ENCODE measurements at regions not wholly inside any gene's neighbourhood (a gene's known extent, or its start where the extent isn't known, plus 50 kb on each side); places are given as distances from the start of the nearest gene placed in this dataset.
"Not testable (repeated sequence)": the region's sequence is repeated elsewhere in the genome, so short reads cannot be mapped to it uniquely, and the experiment has no call there.

DNA sequence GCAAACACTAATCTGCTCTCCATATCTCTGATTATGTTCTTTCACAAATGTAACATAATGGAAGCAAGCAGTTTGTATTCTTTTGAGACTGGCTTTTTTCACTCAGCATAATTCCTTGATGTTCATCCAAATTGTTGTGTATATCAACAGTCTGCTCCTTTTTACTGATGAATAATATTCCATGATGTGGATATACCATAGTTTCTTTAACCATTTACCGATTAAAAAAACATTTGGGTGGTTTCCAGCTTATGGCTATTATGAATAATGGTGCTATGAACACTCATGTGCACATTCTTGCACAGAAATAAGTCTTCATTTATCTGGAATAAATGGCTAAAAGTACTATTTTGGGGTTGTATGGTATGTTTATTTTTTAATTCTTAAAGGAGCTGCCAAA is 708.9 kb downstream of the RFPL4B start:
- DNase-seq: no peak

DNA sequence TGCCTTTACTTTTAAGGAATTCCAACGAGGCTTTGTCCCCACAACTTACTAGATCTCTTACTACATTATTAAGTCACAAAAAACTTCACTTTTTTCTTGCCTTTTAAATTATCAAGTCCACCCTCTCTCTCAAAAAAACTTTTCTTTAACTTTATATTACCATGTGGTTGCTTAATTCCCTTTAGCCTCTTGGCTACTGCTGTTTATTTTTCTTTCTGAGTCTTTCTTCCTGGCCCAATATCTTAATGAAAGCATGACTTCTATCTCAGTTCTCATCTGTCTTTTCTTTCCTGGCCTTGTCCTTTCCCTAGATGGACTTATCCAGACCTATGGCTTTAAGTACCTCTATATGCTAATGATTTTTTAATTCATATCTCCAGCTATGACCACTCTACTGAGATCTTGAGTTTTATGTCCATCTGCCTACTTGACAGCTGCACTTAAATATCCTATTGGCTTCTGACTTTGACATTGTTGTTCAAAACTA is 710.5 kb downstream of the RFPL4B start:
- DNase-seq: no peak

DNA sequence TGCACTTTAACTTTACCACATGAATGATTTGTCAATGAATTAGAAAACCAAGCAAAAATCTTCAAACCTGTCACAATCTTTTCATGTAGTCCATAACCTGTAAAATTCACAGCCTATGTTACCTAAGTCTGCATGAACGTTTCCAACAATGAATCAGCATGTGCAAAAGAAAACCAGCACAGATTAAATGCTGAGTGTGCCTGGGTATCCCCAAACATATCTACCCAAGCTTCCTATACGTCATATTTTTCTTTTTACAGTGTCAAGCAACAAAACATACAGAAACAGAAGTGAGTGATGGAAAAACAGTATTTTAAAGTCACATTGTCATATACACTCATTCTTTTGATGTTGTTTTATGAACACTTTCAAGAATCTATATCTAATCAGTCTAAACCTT is 713.5 kb downstream of the RFPL4B start:
- no peak for DNase-seq

DNA sequence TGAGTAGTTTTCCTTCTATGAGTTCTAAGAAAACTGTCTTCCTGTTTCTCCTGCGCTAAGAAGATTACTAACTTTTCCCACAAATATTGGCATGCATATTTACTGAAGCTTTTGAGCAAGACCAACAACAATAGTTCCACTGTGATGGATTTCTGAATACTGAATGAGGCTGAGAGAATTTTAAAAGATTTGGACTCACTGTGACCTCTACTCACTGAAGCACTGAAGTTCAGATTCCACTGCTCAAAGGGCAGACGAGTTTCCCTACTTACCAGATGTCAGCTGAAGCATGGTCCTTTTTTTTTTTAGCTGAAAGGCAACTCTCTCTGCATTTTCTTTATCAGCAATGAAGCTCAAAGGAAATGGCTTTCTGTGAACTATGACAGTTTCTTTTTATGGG is 718.5 kb downstream of the RFPL4B start:
- DNase-seq: no peak

DNA sequence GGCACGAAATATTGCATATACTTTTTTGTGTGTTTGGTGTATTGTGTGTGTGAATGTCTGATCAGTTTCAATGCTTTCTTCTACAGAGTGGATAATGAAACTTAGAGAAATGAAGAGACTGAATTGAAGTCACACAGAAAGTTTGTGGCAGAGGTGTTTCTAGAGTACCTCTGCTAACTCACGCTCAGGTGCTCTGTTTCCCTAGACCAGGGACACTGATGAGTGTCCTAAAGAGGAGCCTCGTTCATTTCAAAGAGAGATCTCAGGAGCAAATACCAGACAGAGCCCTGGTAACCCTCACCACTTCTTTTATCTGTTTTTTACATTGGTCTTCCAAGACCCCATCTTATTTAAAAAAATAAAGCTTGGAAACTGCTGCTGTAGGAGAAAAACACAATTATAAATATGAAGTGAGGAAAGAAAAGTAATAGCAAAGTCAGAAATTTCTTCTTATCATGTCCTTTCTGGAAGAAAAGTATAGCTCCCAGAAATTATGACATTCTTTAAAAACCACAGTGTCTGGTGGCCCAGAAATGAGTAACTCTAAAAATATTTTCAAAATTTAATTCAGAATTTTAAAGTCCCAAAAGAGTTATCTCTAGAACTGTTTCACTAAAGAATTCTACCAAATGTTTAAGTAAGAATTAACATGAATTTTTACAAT is 720.6 kb downstream of the RFPL4B start:
- no peak for DNase-seq

DNA sequence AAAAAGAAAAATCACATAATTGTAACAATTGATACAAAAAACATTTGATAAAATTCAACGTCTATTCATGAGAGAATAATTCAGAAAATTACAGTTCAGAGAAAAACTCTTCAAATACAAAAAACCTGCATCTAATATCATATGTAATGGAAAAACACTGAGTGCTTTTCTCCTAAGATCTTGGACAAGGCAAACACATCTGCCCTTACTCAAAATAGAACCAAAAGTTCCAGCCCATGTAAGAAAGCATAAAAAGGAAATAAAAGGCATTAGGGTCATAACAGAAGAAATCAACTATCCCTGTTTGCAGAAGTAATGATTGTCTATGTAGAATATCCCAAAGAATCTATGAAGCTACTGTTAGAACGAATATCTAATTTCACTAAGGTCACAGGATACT is 721.4 kb downstream of the RFPL4B start:
- DNase-seq: no peak

DNA sequence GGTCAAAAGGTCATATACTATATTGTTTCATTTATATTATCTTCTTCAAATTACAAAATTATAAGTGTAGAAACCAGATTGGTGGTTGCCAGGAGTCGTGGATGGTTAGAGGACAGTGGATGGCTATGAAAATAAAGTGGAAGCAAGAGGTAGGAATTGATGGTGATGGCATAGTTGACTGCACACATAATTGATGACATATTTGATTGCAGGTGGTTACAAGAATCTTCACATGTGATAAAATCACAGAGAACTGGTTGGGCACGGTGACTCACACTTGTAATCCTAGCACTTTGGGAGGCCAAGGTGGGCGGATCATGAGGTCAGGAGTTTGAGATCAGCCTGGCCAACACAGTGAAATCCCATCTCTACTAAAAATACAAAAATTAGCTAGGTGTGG is 723.6 kb downstream of the RFPL4B start:
- not testable (repeated sequence) for DNase-seq

DNA sequence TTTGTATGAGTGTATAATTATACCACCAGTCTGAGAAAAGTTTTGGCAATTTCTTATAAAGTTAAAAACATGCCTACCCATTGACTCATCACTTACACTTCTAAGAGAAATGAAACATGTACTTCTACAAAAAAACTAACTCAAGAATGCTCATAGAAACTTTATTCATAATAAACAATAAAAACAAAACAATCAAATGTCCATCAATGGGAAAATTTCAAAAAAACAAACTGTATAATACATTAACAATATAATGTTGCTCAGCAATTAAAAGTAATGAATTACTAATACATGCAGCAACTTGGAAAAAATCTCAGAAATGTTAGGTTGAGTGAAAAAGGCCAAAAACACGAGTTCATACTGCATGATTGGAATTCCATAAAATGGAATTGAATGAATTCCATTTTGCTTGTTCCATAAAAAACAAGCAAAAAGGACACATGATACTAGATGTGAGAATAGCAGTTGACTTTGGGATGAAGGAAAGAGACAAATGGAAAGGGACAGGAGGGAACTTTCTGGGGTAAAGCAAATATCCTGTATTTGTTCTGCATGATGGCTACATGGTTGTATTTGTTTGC is 726.6 kb downstream of the RFPL4B start:
- no peak for DNase-seq

DNA sequence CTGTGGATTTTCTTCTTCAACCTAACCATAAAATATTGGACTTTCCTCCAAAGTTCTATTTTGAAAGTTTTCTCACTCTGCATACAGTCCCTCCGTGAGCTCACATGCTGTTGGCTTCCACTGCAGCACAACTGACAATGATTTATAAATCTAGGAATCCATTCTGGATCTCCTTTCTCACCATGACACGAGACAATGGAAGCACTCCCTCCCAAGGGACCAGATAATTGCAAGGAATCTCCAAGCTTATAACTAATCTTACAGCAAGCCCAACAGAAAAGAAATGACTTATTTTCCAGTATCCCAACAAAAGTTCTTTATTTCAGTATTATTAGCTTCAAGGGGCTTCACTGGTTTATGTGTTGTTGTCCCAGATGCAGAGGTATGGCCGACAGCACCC is 729.0 kb downstream of the RFPL4B start:
- no peak for DNase-seq

DNA sequence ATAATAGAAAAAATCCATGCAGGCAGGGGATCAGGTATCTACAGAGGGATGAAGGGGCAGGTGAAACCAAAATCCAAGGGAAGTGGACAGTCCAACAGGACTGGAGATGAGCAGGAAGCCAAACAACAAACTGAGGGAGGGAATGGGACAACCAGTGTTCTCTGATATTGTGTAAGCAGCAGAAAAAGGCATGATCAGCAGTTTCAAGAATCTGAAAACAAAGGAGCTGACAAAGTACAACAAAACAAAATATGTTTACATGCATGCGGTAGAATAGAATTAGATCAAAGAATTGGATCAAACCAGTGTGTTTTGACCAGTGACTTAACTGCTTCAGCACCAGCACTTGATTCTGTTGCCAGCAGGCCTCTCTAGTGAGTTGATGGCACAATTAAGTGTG is 729.7 kb downstream of the RFPL4B start:
- no peak for DNase-seq

DNA sequence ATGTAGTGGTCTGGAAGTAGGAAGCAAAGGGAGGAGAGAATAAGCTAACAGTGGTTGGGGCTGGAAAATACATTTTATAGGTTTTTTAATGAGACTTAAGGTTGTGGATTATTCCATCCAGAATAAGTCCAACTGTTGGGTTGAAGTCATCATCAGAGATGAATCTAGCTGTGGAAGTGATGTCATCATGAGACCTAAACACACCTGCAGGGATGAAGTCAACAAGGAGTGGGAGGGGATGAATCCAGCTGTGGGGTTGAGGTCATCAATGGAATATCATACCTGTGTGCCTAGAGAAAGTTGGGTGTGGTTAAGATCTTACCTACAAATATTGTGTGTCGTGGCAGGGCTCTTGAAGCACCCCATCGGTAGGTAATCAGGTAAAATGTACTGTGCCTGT is 730.7 kb downstream of the RFPL4B start:
- no peak for DNase-seq

DNA sequence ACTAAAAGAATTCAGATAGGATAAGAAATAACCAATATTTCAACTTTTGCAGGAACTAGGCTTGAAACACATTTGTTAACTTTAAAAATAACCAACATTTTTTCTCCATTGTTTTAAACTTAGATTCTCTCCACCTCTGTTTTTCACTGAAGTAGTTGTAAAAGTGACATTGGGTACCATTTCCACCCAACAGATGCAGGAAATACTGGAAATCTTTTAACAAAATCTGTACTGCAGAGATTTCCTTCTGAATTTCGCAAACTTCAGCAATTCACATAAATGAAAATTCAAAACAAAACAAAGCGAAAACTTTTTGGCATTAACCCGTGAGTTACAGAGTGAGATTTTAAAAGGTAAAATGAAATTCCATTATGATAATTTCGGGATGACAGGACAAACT is 731.7 kb downstream of the RFPL4B start:
- DNase-seq: no peak

DNA sequence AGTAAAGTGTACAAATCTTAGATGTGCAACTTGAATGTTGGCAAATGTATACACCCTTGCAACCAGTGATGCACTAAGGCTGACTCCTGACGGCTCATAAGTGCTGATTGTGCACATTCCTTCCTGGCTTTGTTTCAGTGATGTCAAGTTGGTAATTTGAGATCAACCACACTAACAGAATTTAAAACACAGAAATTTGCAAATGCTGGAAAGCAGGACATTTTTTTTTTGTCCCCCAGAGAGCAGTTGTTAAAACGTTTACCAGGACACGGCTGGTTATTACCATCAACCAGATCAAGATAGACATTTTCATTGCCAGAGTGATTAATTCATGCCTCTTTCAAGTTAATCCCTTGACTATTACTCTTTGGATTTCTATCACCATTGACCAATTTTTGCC is 735.6 kb downstream of the RFPL4B start:
- DNase-seq: no peak

DNA sequence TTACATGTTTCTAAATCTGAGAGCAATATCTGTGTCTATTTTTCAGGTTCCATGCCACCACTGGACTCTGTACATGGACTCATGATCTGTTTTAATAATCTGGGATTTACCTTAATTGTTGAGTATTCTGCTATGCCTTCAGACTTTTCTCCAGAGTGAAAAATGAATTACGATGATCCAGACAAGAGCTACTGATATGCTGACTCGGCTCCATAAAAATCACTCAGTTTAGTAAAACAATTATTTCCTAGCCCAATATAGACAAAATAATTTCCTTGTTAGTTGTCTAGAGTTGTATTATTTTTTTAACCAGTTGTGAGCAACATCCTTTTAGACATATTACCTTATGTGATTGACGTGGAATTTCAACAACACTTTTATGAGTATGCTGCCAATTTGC is 736.8 kb downstream of the RFPL4B start:
- no peak for DNase-seq

DNA sequence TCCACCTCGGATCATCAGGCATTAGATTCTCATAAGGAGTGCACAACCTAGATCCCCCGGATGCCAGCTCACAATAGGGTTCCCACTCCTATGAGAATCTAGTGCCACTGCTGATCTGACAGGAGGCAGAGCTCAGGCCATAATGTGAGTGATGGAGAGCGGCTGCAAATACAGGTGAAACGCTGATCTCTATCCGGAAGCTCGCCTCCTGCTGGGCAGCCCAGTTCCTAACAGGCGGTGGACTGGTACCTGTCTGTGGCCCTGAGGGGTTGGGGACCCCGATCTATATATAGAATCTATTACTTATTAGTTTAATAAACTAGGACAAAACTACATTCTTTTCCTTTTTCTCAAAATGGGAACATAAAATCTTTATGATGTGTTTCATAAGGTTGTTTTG is 741.9 kb downstream of the RFPL4B start:
- DNase-seq: no peak

DNA sequence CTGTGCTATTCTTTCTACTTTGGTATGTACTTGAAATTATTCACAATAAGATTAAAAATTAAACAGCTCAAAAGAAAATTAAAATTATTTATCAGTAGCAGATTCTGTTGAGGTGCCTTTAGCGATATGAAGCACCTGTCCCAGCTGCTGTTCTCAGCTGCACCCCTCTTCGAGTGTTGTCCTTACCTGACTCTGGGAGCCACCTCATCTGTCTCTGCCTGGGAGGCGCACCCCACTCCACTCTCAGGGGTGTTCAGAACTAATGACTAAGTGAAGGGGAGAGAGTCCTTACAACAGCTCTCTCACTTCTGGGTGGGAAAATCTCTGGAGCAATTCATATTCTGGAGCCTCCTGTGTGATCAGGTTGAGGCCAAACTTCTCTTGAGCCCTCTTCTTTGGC is 745.7 kb downstream of the RFPL4B start:
- DNase-seq: no peak

DNA sequence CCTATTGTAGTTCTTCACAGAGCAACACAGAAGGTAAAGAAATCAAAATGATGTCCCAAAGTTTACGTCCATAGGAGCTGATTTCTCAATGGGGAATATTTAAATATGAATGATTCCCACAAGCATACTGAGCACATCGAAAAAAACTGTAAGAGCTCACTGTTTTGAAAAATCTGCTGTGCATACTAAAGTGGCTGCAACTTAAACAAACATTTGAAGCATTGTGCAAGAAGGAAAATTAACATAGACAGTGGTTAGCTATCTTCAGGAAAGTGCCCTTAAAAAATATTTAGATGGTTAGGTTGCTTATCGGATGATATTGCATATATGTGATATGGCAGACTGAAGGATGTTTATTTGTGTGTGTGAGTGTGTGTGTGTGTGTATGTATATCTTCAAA is 747.6 kb downstream of the RFPL4B start:
- DNase-seq: no peak

DNA sequence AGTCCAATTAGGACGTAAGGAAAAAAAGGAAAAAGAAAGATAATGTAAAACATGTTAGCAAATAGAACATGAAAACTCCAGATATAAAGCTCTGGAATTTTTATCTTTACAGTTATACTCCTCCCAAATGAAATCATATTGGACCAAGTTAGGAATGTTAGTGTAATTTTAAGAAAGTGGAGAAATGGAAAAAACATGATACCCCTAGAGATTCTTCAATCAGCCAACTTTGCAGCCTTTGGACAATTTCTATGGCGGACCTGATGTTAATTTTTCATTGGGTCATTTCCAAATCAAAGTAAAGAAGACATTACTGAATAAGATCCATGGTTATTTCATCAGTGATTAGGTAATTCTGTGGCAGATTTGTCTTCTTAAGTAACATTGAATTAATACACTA is 748.7 kb downstream of the RFPL4B start:
- DNase-seq: no peak

DNA sequence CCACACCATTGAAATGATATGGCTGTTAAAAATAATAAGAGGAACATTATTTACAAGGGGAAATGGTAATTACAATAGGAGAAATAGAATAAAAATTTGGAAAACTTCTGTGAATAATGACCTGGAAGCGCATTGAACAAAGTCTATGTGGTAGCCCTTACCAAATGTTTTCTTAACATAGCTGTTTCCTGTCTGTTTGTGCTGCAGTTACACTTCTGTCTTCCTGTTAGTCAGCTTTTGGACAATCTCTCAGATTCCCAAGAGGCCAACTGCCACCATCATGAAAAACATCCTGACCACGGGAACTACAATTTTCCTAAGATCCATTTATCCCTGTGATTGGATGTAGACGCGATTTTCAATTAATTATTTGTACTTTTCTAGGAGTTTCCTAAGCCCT is 754.4 kb upstream of the MARCKS start:
- DNase-seq: no peak

DNA sequence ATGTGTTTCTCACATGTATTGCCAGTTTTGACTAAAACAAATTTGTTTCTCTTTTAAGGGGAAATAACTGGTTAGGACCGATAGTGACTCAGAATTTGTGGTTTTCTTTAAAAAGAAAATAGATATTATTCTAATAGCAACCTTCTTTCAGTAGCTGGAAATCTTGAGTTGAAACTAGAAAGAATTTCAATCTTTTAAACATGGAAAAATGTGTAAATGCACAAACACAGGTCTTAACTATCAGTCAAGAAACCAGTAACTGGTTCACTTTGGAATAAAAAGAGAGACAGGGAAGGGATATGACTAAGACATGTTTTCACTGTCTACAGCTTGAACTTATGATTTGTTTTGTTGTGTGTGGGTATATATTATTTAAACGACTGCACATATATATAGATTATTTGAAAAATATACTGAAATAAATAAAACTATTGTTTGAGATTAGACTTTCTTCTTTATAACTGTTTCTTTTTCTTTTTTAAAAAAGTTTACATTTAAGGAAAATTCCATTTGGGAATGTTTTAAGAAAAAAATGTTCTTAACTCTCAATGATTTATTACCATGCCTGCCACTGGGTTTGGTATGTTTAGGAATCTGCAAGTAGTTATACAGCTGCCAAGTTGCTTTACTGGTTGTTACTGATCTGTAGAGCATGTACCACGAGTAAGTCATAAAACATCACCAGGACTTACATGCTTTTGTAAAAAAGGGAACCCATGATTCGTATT is 753.3 kb upstream of the MARCKS start:
- DNase-seq: peak in 1 of 2 donors; percentile 34

DNA sequence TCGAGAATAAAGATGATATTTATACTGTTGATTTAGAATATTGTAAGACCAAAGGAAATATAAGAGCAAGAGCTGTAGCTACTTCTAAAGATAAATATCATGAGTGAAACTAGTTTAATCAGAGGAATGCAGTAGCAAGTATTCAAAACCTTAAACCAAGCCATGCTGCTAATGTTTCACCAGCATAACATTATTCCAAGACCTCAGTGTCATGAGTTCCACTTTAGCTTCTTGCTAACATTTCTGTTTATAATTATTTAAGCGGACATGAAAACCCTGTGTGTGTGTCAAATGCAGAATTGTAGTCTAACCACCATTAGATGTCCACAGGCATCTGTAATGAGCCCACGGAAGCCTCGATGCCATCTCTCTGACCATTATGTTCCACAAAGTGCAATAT is 752.6 kb upstream of the MARCKS start:
- no peak for DNase-seq

DNA sequence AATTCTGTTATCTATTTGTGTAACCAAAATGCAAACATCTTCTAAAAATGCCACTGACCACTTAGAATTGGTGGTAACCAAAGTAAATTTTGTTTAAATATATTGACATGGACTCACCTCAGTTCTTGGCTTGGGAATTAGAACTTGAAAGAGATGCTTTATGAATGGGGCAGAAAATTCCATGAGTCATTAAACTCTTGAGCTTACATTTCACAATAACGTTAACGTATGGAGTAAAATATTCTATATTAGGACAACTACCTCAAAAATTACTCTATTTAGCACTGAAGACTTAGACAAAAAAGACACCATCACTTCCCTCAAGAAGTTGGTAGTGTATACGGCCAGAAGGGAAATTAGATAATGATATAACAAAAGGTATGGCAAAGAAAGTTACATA is 752.2 kb upstream of the MARCKS start:
- DNase-seq: peak in 1 of 2 donors; percentile 63

DNA sequence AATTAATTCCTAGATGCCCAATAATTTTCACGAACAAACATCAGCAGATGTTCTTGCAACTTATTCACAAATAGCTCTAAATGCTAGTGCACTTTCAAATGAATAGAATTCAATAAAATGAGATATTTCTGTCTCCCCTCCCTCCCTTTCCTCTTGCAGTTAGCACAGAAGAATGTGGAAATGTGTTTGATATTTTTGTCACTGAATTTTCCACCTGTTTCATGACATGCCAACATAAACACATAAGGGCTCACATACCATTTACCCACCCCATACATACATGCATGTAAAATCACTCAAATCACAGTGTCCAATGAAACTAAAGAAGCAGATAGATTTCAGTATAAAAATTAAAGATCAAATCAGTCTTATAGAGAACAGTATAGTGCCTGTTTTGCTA is 746.9 kb upstream of the MARCKS start:
- no peak for DNase-seq

DNA sequence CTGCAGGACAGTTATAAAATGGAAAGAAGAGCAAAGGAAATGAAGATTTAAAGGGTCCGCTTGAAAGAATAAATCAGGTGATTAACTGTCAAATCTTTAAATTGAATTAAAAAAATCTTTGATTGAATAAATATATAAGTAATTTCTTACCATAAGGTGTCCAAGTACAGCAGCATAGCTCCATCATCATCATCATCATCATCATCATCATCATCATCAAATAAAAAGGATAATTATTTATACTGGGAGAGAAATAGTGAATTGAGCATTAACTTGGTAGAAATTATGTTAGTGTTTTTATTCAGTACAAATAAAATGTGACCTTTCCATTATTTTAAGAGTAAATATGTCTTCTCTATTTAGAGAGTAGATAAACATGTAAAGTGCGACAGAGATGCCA is 745.6 kb upstream of the MARCKS start:
- no peak for DNase-seq

Data from inflammatory macrophage (primary cell).